HEK293T (cell line): ENCODE measurements at regions not wholly inside any gene's neighbourhood (a gene's known extent, or its start where the extent isn't known, plus 50 kb on each side); places are given as distances from the start of the nearest gene placed in this dataset.

Source experiments
- BHLHE40 ChIP-seq: fragments of 450-650 bp; IDR thresholded peaks from 2 replicates; pipeline ENCODE4 v1.6.1; 2016; ENCODE audit warnings: mild to moderate bottlenecking, moderate library complexity, borderline replicate concordance
- FOXA1 ChIP-seq: fragments of 450-650 bp; IDR thresholded peaks from 2 replicates; pipeline ENCODE4 v1.6.1; 2016; ENCODE audit warnings: mild to moderate bottlenecking
- FOXM1 ChIP-seq: fragments of 450-650 bp; IDR thresholded peaks from 2 replicates; pipeline ENCODE4 v1.6.1; 2017; ENCODE audit warnings: mild to moderate bottlenecking, borderline replicate concordance
- HDGF ChIP-seq: fragments of 450-650 bp; IDR thresholded peaks from 2 replicates; pipeline ENCODE4 v1.6.1; 2017; ENCODE audit warnings: antibody characterized with exemption, borderline replicate concordance
- LEF1 ChIP-seq: fragments of 450-650 bp; IDR thresholded peaks from 2 replicates; pipeline ENCODE4 v1.6.1; 2017; ENCODE audit warnings: mild to moderate bottlenecking, borderline replicate concordance
- NFRKB ChIP-seq: fragments of 450-650 bp; IDR thresholded peaks from 2 replicates; pipeline ENCODE4 v1.6.1; 2016; ENCODE audit warnings: mild to moderate bottlenecking, moderate library complexity
- SP1 ChIP-seq: fragments of 450-650 bp; IDR thresholded peaks from 2 replicates; pipeline ENCODE4 v1.6.1; 2017
- SUZ12 ChIP-seq: fragments of 450-650 bp; IDR thresholded peaks from 2 replicates; pipeline ENCODE4 v1.6.1; 2016; ENCODE audit warnings: mild to moderate bottlenecking
- TARDBP ChIP-seq: fragments of 450-650 bp; IDR thresholded peaks from 2 replicates; pipeline ENCODE4 v1.6.1; 2016

GRCh38 chr9:107810461-107810961, 320.9 kb upstream of the KLF4 start:
- TF ChIP-seq FOXM1 (no peak), BHLHE40 (no peak), SUZ12 (no peak), SP1 (no peak), HDGF (no peak), FOXA1 (no peak), NFRKB (no peak), LEF1 (no peak), TARDBP (no peak)
